ENCODE measurements at regions not wholly inside any gene's neighbourhood (a gene's known extent, or its start where the extent isn't known, plus 50 kb on each side); places are given as distances from the start of the nearest gene placed in this dataset.

DNA sequence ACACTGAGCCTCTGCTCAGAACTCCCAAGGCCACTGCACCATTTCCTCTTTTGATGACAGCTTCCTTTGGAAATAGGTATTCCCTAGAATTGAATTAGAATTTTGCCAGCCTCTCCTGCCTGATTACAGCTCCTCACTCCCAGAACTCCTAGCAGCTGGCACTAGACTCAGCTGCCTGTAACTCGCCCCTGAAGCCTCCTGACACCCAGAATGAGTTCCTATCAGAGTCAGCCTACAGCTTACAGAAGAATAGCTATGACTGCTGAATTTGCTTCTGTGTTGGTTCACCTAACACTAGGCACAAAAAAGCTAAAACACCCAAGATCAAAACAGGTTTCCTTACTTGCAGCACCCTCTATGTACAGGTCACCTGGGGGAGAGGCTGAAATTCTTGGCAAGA lies 108.2 kb upstream of the PTPRM start:
- TF ChIP-seq CTCF (IDR thresholded peaks at IDR 0.05) = no peak
- TF ChIP-seq POLR2A (IDR thresholded peaks at IDR 0.05) = no peak

Data from Peyer's patch (tissue), 4 donors.